ENCODE measurements at regions not wholly inside any gene's neighbourhood (a gene's known extent, or its start where the extent isn't known, plus 50 kb on each side); places are given as distances from the start of the nearest gene placed in this dataset.

DNA sequence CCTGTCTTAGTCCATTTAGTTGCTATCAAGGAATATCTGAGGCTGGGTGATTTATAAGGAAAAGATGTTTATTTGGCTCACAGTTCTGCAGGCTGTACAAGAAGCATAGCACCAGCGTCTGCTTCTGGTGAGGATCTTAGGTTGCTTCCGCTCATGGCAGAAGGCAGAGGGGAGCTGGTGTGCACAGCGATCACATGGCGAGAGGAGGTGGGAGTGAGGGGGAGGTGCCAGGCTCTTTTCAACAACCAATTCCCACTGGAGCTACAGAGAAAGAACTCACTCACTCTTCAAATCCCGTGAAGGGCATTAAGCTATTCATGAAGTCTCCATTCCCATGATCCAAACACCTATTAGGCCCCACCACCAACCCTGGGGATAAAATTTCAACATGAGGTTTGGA is 371.6 kb downstream of the SH2D4B start:
- H3K27ac ChIP-seq (replicated peaks) = no peak overlapping the region

DNA sequence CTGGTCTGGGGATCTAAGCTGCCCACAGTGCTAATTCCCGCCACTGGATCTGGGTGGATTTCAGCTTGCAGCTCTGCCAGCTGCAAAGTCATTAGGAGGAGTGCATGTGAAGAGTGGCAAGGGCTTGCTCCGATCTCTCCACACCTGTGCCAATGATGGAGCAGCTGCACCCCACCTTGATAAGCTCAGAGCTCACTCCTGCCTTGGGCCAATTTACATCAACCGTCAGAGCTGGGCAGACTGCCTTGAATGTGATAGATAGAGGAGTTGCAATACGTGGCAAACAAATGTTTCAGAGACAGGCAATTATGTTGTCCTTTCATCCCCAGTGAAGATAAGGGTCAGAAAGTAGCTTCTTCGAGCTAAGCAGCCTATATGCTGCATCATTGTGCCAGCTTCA is 379.9 kb downstream of the SH2D4B start:
- Histone ChIP-seq H3K4me3 (replicated peaks; ENCODE audit: insufficient read depth, low read length) (no peak overlapping the region), H3K27ac (replicated peaks) (no peak overlapping the region), H3K27me3 (ENCODE audit: insufficient read depth, poor library complexity, severe bottlenecking) (peaks cover 2% of the 10 kb centered on the region)
- DNase-seq (ENCODE audit: low read depth in 1 of 2, low spot score in 1 of 2) = no peak
- TF ChIP-seq, protein P1, sequence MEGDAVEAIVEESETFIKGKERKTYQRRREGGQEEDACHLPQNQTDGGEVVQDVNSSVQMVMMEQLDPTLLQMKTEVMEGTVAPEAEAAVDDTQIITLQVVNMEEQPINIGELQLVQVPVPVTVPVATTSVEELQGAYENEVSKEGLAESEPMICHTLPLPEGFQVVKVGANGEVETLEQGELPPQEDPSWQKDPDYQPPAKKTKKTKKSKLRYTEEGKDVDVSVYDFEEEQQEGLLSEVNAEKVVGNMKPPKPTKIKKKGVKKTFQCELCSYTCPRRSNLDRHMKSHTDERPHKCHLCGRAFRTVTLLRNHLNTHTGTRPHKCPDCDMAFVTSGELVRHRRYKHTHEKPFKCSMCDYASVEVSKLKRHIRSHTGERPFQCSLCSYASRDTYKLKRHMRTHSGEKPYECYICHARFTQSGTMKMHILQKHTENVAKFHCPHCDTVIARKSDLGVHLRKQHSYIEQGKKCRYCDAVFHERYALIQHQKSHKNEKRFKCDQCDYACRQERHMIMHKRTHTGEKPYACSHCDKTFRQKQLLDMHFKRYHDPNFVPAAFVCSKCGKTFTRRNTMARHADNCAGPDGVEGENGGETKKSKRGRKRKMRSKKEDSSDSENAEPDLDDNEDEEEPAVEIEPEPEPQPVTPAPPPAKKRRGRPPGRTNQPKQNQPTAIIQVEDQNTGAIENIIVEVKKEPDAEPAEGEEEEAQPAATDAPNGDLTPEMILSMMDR (IDR thresholded peaks at IDR 0.05; ENCODE audit: insufficient read depth, low read length) = no peak
- TF ChIP-seq SPI1 (IDR thresholded peaks at IDR 0.05; ENCODE audit: borderline replicate concordance, low read depth) (no peak), POLR2AphosphoS5 (IDR thresholded peaks at IDR 0.05; ENCODE audit: low read depth) (no peak)
- TF ChIP-seq, protein P2, sequence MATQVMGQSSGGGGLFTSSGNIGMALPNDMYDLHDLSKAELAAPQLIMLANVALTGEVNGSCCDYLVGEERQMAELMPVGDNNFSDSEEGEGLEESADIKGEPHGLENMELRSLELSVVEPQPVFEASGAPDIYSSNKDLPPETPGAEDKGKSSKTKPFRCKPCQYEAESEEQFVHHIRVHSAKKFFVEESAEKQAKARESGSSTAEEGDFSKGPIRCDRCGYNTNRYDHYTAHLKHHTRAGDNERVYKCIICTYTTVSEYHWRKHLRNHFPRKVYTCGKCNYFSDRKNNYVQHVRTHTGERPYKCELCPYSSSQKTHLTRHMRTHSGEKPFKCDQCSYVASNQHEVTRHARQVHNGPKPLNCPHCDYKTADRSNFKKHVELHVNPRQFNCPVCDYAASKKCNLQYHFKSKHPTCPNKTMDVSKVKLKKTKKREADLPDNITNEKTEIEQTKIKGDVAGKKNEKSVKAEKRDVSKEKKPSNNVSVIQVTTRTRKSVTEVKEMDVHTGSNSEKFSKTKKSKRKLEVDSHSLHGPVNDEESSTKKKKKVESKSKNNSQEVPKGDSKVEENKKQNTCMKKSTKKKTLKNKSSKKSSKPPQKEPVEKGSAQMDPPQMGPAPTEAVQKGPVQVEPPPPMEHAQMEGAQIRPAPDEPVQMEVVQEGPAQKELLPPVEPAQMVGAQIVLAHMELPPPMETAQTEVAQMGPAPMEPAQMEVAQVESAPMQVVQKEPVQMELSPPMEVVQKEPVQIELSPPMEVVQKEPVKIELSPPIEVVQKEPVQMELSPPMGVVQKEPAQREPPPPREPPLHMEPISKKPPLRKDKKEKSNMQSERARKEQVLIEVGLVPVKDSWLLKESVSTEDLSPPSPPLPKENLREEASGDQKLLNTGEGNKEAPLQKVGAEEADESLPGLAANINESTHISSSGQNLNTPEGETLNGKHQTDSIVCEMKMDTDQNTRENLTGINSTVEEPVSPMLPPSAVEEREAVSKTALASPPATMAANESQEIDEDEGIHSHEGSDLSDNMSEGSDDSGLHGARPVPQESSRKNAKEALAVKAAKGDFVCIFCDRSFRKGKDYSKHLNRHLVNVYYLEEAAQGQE (IDR thresholded peaks at IDR 0.05; ENCODE audit: insufficient replicate concordance, low read depth) = no peak

More for the DNA sequence above, 371.6 kb downstream of the SH2D4B start:
- TF ChIP-seq GABPA (IDR thresholded peaks at IDR 0.05; ENCODE audit: low read depth) = no peak
- TF ChIP-seq, protein P2 (IDR thresholded peaks at IDR 0.05; ENCODE audit: insufficient replicate concordance, low read depth) = no peak
- TF ChIP-seq, protein P1 (IDR thresholded peaks at IDR 0.05; ENCODE audit: insufficient read depth, low read length) = no peak
- TF ChIP-seq SPI1 (IDR thresholded peaks at IDR 0.05; ENCODE audit: borderline replicate concordance, low read depth) = no peak
- TF ChIP-seq POLR2AphosphoS5 (IDR thresholded peaks at IDR 0.05; ENCODE audit: low read depth) = no peak
- DNase-seq (ENCODE audit: low read depth in 1 of 2, low spot score in 1 of 2) = no peak
- Histone ChIP-seq H3K4me3 (replicated peaks; ENCODE audit: insufficient read depth, low read length) (no peak overlapping the region), H3K27me3 (ENCODE audit: insufficient read depth, poor library complexity, severe bottlenecking) (no peaks in the 10 kb centered on the region)

DNA sequence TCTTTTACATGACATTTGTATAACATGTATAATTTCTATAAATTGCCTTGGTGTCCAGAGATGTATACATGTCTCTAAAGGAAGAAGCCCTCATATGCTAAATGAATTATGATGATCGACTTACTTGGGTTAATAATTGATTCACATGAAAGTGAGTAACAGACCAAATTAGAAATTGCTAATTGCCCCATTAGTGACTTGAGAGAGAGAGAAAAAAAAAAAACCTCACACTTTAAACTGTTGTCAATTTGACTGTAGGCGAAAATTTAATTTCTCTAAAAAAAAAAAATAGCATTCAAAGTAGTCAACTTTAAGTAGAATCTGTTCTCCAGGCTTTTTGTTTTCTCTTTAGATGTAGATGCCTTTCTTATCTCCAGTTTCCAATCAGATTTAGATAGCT is 383.3 kb downstream of the SH2D4B start:
- H3K4me3 ChIP-seq (replicated peaks; ENCODE audit: insufficient read depth, low read length) = no peak overlapping the region
- TF ChIP-seq SPI1 (IDR thresholded peaks at IDR 0.05; ENCODE audit: borderline replicate concordance, low read depth) (no peak), POLR2AphosphoS5 (IDR thresholded peaks at IDR 0.05; ENCODE audit: low read depth) (no peak), GABPA (IDR thresholded peaks at IDR 0.05; ENCODE audit: low read depth) (no peak)
- TF ChIP-seq, protein P2 (IDR thresholded peaks at IDR 0.05; ENCODE audit: insufficient replicate concordance, low read depth) = no peak
- TF ChIP-seq, protein P1 (IDR thresholded peaks at IDR 0.05; ENCODE audit: insufficient read depth, low read length) = no peak
- DNase-seq (ENCODE audit: low read depth in 1 of 2, low spot score in 1 of 2) = no peak
- H3K27me3 ChIP-seq (ENCODE audit: insufficient read depth, poor library complexity, severe bottlenecking) = peaks cover 2% of the 10 kb centered on the region
- no peak overlapping the region for H3K27ac ChIP-seq (replicated peaks)

All from HL-60 (cell line).